Upper lobe of left lung (tissue), 4 donors: ENCODE measurements at regions not wholly inside any gene's neighbourhood (a gene's known extent, or its start where the extent isn't known, plus 50 kb on each side); places are given as distances from the start of the nearest gene placed in this dataset.

Experiments used
- EP300 ChIP-seq, 4 donors: sonication (generic); formaldehyde crosslinking; IDR thresholded peaks; one replicate each; pipeline ENCODE4 v1.5.1; 2017; ENCODE audit warnings: antibody characterized with exemption in 4 of 4, control low read depth in 2 of 4
- POLR2A ChIP-seq, 4 donors: fragments of 450-650 bp; IDR thresholded peaks; one replicate each; pipeline ENCODE4 v1.5.1; 2016 to 2017; ENCODE audit warnings: antibody characterized with exemption in 4 of 4, mild to moderate bottlenecking in 2 of 4
- POLR2AphosphoS5 ChIP-seq, 2 donors: sonication (generic); formaldehyde crosslinking; IDR thresholded peaks; one replicate each; pipeline ENCODE4 v1.5.1; 2017; ENCODE audit warnings: antibody characterized with exemption in 2 of 2
- TF ChIP-seq, protein P1 (sequence below), 6 experiments: fragments of 450-650 bp in 4 of 6; fragments of 200-600 bp in 2 of 6; sonication (generic) in 2 of 6; IDR thresholded peaks; one replicate each; pipeline ENCODE4 v1.5.1; 2016 to 2019; ENCODE audit warnings: antibody characterized with exemption in 6 of 6

DNA sequence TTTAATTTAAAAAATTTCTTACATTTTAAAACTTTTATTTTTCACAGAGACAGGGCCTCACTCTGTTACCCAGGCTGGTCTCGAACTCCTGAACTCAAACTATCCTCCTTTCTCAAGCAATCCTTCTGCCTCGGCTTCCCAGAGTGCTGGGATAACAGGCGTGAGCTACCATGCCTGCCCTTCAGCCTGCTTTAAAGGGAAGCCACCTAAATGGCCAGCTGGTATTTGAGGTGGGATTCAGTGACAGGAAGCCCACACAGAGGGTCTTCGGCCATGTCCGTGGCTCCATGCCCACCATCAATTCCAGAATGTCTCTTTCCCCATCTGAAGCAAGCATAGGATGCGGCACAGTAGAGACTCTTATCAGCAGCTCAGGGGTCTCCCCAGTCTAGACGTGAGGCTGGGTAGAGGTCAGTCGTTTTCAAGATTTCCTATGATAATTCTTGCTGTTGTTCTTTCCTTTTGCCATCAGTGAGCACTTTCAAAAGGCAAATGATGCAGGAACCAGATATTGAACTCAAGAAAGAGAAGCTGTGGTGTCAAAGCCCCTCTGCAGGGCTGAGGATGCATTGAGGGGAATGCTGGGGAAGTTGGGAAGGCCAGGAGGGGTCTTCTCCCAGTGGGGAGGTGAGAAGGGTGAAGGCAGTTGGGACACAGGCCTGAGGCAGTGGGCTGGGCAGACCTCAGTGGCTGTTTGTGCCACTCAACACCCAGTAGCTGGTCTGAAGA is 291.5 kb upstream of the IGFBP3 start:
- TF ChIP-seq, protein P1, sequence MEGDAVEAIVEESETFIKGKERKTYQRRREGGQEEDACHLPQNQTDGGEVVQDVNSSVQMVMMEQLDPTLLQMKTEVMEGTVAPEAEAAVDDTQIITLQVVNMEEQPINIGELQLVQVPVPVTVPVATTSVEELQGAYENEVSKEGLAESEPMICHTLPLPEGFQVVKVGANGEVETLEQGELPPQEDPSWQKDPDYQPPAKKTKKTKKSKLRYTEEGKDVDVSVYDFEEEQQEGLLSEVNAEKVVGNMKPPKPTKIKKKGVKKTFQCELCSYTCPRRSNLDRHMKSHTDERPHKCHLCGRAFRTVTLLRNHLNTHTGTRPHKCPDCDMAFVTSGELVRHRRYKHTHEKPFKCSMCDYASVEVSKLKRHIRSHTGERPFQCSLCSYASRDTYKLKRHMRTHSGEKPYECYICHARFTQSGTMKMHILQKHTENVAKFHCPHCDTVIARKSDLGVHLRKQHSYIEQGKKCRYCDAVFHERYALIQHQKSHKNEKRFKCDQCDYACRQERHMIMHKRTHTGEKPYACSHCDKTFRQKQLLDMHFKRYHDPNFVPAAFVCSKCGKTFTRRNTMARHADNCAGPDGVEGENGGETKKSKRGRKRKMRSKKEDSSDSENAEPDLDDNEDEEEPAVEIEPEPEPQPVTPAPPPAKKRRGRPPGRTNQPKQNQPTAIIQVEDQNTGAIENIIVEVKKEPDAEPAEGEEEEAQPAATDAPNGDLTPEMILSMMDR (IDR thresholded peaks at IDR 0.05), result no peak
- TF ChIP-seq EP300 (IDR thresholded peaks at IDR 0.05) (no peak), POLR2A (IDR thresholded peaks at IDR 0.05) (no peak), POLR2AphosphoS5 (IDR thresholded peaks at IDR 0.05) (no peak)
